ENCODE measurements at regions not wholly inside any gene's neighbourhood (a gene's known extent, or its start where the extent isn't known, plus 50 kb on each side); places are given as distances from the start of the nearest gene placed in this dataset.

DNA sequence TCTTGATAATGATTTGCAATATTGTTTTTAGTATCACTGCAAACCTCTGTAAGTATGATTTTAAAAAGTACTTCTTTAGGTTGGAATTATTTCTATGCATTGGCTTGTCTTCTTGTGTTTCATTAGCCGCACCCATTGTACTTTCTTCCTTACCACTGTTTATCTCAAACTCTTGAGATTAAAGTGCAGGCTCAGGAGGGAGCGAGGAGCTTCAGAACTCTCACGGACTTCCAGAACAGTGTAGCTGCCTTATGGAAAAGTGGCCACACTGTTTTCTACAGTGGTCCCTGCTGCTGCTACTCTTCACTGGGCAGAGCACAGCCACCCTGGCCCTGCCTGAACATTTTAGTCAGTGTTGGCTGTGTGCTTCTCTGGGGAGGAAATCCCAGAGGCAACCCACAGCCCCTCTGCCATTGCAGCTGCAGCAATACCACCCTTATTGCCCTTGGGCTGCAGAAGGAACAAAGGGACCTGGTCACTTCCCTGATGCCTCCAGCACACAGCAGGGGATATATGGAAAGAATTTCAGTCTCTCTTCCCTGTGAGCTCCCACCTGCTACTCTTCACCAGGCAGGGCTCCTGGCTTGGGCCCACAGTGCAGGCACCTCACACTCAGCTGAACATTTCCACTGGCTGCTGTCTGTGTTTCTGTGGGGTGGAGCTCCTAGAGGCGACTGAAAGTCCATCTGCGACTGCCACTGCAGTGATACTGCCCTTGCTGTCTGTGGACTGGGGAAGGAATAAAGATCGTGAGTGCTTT, 91.7 kb upstream of the MAP3K4 start:
- no peak for DNase-seq

DNA sequence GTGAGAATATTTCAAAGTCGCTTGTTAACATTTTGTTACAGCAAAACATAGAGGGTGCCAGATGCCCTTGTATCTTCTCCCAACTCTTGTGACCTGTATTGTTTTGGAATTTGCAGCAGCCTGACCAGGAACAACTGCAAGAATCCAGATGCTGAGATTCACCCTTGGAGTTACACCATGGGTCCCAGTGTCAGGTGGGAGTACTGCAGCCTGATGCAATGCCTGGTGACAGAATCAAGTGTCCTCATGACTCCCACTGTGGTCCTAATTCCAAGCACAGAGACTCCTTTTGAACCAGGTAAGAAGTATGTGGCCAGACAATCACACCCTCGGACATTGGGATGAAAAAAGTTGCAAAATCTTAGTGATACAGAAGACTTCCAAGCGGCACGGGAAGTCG, 79.6 kb upstream of the MAP3K4 start:
- no peak for DNase-seq

DNA sequence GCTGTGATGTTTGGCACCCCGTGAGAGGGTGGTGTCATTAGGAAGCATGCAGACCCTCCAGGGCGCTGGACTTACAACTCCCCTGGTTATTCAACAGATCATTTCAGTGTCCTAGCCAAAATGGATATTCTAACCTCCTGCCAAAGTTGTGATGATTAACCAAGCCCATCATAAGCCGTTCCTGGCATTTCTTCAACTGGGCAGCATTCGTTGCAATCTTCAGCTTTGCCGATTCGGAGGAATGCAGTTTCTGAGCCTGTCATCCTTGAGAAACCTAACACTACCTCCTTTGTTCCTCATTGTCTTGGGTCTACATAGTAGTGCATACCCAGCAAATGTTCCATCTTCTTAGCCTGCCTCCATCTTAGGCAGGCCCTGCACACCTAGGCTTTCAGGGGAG, 79.2 kb upstream of the MAP3K4 start:
- no peak for DNase-seq

DNA sequence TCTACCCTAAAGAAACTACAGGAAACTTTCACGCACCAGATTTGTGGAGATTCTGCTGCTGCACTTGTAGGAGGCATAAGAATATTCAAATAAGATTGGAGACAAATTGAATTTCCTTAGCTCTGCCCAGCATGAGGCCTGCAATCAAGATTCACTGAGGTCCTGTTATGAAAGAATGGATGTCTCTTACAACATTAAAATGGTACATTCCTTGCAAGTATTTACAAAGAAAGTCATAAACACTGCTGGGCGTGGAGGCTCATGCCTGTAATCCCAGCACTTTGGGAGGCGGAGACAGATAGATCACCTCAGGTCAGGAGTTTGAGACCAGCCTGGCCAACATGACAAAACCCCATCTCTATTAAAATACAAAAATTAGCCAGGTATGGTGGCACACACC, 74.0 kb upstream of the MAP3K4 start:
- DNase-seq, result no peak

DNA sequence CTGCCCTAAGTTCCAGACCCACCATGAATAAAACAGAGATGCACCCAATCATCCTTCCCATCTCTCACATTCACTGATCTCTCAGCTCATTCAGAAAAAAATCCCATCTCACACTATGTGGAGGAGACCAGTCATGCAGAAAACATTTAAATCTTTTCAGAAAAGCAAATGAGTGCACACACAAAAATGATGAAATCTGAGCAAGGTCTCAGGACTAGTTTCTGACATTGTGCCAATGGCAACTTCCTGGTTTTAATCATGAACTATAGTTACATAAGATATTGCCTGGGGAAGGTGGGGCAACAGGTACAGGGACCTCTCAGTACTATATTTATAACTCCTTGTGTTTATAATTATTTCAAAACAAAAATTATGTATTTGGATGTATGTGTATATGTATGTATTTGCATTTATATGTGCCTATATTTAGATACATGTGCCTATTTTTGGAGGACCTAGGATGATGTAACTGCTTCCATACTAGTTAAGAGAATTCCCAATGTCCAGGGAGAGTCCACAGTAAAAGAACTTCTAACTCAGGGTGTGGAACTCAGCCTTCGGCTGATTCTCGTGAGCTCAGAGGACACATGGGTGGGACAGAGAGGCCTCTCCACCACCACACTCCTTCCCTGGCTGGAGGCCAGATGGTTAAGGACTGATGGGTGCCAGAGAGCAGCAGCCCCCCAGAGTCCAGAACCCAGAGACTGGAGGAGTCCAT, 71.7 kb upstream of the MAP3K4 start:
- no peak for DNase-seq

DNA sequence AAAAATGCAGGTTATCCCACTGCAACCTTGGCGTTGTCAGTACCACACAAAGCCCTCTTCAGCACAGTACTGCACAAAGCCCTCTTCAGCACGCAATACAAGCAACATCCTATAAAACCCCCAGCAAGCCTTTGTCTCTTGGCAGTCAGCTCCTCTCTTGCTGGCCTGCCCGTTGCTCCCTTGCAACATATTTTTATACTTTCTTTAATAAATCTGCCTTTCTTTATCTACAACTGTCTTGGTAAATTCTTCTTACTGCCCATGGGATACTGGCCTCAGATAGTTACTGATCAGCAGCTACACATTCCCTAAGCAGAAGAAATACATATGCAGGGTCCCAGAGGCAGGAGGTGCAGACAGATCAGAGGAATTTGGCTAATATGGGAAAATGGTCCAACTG, 70.5 kb upstream of the MAP3K4 start:
- DNase-seq, result no peak

DNA sequence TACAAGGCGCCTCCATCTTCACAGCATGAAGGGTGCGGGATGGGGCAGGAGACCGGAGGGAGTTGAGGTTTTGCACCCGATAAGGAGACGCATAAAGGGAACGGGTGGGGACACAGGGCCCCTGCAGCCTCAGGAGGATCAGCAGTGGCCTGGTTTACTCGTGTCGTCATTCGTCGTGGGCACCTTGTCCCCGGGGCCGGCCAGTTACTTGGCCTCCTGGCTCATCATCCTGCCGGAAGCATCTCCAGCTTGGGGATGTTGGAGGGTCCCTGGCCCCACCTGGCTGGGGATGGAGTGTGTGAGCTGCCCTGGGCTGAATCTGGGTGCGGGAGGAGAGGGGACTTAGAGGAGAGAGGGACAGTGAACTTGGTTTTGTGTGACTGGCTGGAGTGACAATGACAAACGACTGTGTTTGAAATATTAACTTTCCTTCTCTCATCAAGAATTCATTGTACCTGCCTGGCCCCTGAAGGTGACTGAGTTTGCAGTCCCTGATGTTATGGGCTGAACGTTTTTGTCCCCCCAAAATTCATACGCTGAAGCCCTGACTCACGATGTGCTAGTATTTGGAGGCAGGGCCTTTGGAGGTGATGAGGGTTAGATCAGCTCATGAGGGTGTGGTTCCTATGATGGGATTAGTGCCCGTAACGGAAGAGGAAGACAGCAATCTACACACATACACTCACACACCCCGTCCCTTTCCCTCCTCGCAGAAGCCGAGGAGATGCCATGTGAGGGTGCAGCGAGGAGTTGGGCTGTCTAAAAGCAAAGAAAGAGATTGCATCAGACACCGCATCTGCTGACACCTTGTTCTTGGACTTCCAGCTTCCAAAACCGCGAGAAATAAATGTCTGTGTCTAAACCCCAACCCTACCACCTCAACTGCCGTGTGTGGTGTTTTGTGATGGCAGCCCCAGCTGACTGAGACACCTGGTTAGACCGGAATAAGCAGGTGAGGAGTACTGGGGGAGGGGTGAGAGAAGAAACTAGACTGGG, 65.0 kb upstream of the MAP3K4 start:
- DNase-seq, result no peak

DNA sequence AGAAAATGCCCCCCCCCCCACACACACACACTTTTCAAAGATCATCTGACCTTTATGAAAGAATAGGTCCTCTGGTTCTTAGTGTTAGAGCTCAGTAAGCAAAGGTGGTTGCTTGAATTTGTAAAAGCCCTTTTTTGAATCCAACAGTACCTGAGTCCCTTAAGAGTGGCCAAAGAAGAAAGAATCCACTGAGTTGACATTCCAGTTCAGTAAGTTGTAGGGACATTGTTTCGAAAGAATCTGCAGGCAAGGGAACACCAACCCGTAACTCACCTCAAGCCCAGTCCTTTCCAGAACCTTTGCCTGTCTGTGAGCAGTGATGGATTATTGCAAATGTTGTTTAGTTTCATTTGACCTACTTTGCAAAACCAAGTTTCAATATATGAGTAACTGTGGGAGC, 64.2 kb upstream of the MAP3K4 start:
- no peak for DNase-seq

DNA sequence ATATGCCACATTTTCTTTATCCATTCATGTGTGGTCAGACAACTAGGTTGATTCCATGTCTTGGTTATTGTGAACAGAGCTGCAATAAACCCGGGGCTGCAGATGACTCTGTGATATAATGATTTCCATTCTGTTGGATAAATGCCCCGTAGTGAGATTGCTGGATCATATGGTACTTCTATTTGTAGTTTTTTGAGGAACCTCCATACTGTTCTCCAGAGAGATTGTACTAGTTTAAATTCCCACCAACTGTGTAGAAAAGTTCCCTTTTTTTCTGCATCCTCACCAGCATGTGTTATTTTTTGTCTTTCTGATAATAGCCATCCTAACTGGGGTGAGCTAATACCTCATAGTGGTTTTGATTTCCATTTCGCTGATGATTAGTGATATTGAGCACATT, 62.2 kb upstream of the MAP3K4 start:
- DNase-seq, result no peak

DNA sequence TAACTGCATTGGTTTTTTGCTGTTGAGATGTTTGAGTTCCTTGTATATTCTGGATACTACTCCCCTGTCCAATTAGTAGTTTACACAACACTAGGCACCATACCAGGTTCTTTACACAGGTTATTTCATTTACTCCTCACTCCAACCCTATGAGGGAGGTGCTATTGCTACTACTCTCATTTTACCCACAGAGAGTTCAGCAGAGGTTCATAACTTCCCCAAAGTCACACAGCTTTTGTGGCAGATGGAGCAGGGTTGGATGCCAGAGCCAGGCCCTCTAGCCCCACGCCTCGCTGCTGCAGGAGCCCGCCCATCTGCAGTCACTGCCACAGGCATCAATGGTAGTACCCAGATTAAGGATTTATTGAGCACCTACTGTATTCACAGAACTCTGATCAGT, 61.7 kb upstream of the MAP3K4 start:
- no peak for DNase-seq

DNA sequence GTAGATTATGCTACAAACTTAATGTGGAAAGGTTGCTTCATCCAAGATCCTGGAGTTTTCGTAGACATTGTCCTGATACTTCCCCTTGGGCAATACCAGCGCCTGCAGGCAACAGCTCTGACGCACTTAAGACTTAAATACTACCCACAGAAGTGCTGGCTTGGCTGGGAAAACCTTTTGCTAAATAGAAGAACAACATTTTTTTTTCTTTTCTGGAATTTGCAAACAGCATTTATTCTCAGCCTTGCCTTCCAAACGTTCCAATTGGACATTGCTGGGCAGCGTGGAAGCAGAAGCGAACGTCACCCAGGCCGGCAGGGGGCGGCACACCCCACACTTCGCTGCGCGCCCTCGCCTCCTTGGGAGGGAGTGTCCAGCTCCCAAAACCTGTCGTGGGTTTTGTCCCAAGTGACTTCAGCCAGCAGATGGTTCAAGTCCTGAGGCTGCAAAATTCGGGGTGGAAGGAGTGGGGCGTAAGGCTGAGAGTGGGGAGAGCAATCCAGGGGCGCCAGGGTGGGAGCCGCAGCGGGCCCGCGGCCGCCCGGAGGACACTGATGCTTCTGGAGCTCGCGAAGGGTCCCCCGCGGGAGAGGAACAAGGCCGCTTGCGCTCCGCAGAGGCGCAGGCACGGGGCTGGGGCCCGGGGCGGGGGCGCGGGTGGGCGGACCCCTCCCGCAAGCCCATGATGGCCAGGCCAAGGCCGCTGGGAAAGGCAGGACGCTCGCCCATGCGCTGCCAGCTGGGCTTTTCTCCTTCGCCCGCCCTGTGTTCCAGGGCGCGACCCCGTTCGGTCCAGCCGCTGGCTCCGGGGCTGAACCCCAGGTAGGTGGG, 60.8 kb upstream of the MAP3K4 start:
- peak; percentile 89 for DNase-seq

DNA sequence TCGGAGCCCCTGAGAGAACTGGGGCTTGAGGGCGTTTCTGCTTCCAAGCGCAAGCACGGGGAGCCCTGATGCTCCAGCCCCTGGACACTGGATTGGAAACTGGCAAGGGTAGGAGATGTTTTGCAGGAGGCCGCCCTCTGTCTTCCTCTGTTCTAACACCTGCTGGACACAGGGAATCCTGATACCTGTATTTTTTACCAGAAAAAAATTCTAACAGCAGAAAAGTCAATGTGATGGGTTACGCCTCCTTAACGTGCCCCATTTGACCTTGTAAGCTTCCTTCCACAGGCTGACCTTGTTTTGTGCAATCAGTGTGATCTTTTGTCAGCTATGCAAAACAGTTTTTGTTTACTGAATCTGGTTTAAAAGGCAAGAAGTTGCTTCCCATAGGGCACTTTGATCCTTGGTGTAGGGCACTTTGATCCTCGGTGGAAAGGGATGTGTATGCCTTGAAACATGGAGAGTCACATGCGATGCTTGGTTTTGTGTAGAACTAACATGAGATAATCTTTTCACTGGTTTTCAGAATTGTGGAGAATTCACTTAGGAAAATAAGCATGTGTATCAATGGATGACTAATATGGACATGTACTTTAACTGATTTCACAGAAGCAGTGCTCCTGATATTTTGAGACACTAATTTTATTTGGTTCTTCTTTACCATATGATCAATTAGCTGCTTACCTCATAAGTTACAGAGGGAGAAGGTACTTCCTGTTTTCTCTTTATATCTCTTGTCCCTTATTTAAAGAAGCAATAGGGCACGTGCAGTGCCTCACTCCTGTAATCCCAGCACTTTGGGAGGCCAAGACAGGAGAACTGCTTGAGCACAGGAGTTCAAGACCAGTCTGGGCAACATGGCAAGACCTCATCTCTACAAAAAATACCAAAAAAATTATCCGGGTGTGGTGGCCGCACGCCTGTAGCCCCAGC, 59.9 kb upstream of the MAP3K4 start:
- DNase-seq, result no peak

DNA sequence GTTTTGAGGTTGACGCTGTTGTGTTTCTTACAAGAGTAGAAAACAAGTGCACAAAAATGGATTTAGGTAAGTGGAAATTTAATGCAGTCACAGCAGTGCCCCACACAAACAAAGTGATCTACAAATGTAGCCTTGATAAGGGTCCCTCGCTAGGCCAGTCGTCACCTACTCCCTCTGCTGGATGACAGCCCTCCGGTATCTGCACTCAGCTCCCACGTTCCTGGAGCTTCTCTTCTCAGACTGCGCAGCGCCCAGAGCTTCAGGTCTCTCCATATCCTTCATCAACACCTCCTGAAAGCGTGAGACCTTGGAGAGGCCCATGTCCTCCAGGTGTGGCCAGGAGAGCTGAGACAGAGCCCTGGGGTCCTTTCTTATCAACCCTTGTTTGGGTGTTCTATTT, 58.3 kb upstream of the MAP3K4 start:
- DNase-seq, result no peak

DNA sequence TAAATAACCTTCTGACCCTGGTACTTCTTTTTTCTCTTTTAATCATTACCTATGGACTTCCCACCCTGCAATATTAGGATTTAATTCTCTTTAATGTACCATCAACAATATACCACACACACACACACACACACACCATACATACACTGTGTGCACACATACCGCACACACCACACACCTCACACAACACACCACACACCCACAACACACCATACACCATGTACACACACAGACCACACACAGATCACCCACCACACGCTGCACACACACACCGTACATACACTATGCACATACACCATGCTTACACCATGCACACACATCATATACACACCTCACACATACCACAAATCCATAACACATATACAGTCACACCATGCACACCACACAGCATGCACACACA, 57.4 kb upstream of the MAP3K4 start:
- DNase-seq, result no peak

DNA sequence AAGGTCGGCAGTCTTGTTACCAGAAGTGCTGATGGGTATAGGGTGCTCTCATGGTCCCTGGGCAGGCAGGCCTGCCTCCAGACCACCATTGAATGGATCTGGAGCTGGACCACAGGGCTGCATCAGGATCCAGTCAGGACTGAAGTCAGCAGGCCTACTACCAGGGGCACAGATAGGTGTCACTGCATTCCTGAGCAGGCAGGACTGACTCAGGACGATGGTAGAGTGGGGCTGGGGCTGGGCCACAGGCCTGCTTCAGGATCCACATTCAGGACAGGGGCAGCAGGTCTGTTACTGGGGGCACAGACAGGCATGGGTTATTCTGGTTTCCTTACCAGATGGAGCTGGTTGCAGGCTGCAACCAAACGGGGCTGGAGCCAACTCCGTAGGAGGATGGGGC, 51.4 kb upstream of the MAP3K4 start:
- DNase-seq, result no peak

All from right forelimb (tissue), 1 donor.